H9 (cell line): ENCODE measurements at regions not wholly inside any gene's neighbourhood (a gene's known extent, or its start where the extent isn't known, plus 50 kb on each side); places are given as distances from the start of the nearest gene placed in this dataset.
"Not testable (repeated sequence)": the region's sequence is repeated elsewhere in the genome, so short reads cannot be mapped to it uniquely, and the experiment has no call there.

Source experiments
- DNase-seq: peaks from one replicate; pipeline ENCODE4 v3.0.0-alpha.2; 2017
- H2AFZ ChIP-seq: one replicate; pipeline ENCODE4 v1.6.1; 2013; ENCODE audit warnings: mild to moderate bottlenecking, low read length, control low read depth, moderate library complexity
- H2AK5ac ChIP-seq: 2 replicates; pipeline ENCODE4 v1.6.1; 2013; ENCODE audit warnings: low read length, control low read depth, mixed read lengths; ENCODE audit not compliant: insufficient read length
- H2BK120ac ChIP-seq: one replicate; pipeline ENCODE4 v1.6.1; 2013; ENCODE audit warnings: low read depth, mild to moderate bottlenecking, low read length, control low read depth, inconsistent platforms; ENCODE audit not compliant: poor library complexity, severe bottlenecking
- H2BK12ac ChIP-seq: 2 replicates; pipeline ENCODE4 v1.6.1; 2013; ENCODE audit warnings: low read length, control low read depth, mixed read lengths, low read depth; ENCODE audit not compliant: insufficient read length
- H2BK15ac ChIP-seq: 2 replicates; pipeline ENCODE4 v1.6.1; 2013; ENCODE audit warnings: low read depth, low read length, control low read depth
- H2BK20ac ChIP-seq: one replicate; pipeline ENCODE4 v1.6.1; 2013; ENCODE audit warnings: low read depth, mild to moderate bottlenecking, low read length, control low read depth, inconsistent platforms; ENCODE audit not compliant: poor library complexity, severe bottlenecking
- H2BK5ac ChIP-seq: 2 replicates; pipeline ENCODE4 v1.6.1; 2013; ENCODE audit warnings: low read length, control low read depth, mixed read lengths; ENCODE audit not compliant: insufficient read length
- H3K14ac ChIP-seq: 2 replicates; pipeline ENCODE4 v1.6.1; 2013; ENCODE audit warnings: low read length, control low read depth; ENCODE audit not compliant: insufficient read depth
- H3K18ac ChIP-seq: 2 replicates; pipeline ENCODE4 v1.6.1; 2013; ENCODE audit warnings: low read depth, mild to moderate bottlenecking, mixed read lengths, low read length, control low read depth; ENCODE audit not compliant: insufficient read length
- H3K23ac ChIP-seq: 2 replicates; pipeline ENCODE4 v1.6.1; 2013; ENCODE audit warnings: low read length, control low read depth, mixed read lengths, low read depth; ENCODE audit not compliant: insufficient read length
- H3K23me2 ChIP-seq: 2 replicates; pipeline ENCODE4 v1.6.1; 2013; ENCODE audit warnings: low read depth, mild to moderate bottlenecking, mixed read lengths, low read length, control low read depth; ENCODE audit not compliant: insufficient read length, poor library complexity, severe bottlenecking
- H3K27ac ChIP-seq: 2 replicates; pipeline ENCODE4 v1.5.1; 2013; ENCODE audit warnings: low read length, control low read depth, mixed read lengths, low read depth; ENCODE audit not compliant: insufficient read length
- H3K27me3 ChIP-seq: 2 replicates; pipeline ENCODE4 v1.6.1; 2013; ENCODE audit warnings: low read length, control low read depth, inconsistent platforms; ENCODE audit not compliant: insufficient read depth
- H3K4ac ChIP-seq: 2 replicates; pipeline ENCODE4 v1.6.1; 2013; ENCODE audit warnings: low read depth, mild to moderate bottlenecking, control low read depth, inconsistent platforms, low read length, moderate library complexity
- H3K4me1 ChIP-seq: 2 replicates; pipeline ENCODE4 v1.6.1; 2013; ENCODE audit warnings: low read length, control low read depth, inconsistent platforms; ENCODE audit not compliant: insufficient read depth
- H3K4me2 ChIP-seq: 2 replicates; pipeline ENCODE4 v1.6.1; 2013; ENCODE audit warnings: low read length, control low read depth, mixed read lengths; ENCODE audit not compliant: insufficient read length, insufficient read depth
- H3K56ac ChIP-seq: 2 replicates; pipeline ENCODE4 v1.6.1; 2013; ENCODE audit warnings: low read depth, mild to moderate bottlenecking, mixed read lengths, low read length, control low read depth; ENCODE audit not compliant: insufficient read length
- H3K79me1 ChIP-seq: 2 replicates; pipeline ENCODE4 v1.6.1; 2013; ENCODE audit warnings: low read depth, mild to moderate bottlenecking, moderate library complexity, low read length, control low read depth, inconsistent platforms; ENCODE audit not compliant: insufficient read depth, poor library complexity, severe bottlenecking
- H3K79me2 ChIP-seq: 2 replicates; pipeline ENCODE4 v1.6.1; 2013; ENCODE audit warnings: low read length, control low read depth, inconsistent platforms; ENCODE audit not compliant: insufficient read depth
- H3K9ac ChIP-seq: 2 replicates; pipeline ENCODE4 v1.6.1; 2013; ENCODE audit warnings: low read length, control low read depth, mixed read lengths; ENCODE audit not compliant: insufficient read length; ENCODE audit errors: extremely low read depth
- H3K9me3 ChIP-seq: one replicate; pipeline ENCODE4 v1.6.1; 2013; ENCODE audit warnings: low read depth, low read length, inconsistent platforms; ENCODE audit not compliant: control insufficient read depth
- H3T11ph ChIP-seq: one replicate; pipeline ENCODE4 v1.6.1; 2013; ENCODE audit warnings: mild to moderate bottlenecking, low read length, control low read depth, inconsistent platforms
- H4K20me1 ChIP-seq: one replicate; pipeline ENCODE4 v1.6.1; 2013; ENCODE audit not compliant: control insufficient read depth, insufficient read length, insufficient read depth
- H4K5ac ChIP-seq: 2 replicates; pipeline ENCODE4 v1.6.1; 2013; ENCODE audit warnings: low read depth, mild to moderate bottlenecking, mixed read lengths, low read length, control low read depth; ENCODE audit not compliant: insufficient read length
- H4K8ac ChIP-seq: replicated peaks from 2 replicates; pipeline ENCODE4 v1.6.1; 2013; ENCODE audit warnings: low read length, control low read depth, mixed read lengths, low read depth; ENCODE audit not compliant: insufficient read length
- H4K91ac ChIP-seq: 2 replicates; pipeline ENCODE4 v1.6.1; 2013; ENCODE audit warnings: low read depth, mild to moderate bottlenecking, moderate library complexity, mixed read lengths, low read length, control low read depth; ENCODE audit not compliant: insufficient read length
- H3K27ac Mint-ChIP-seq, 3 experiments: 2 replicates in 2 of 3; 3 replicates in 1 of 3; pipeline ENCODE4 v1.8.0; 2020 to 2021; ENCODE audit warnings: mixed read lengths in 3 of 3, mild to moderate bottlenecking in 1 of 3, moderate library complexity in 1 of 3
- H3K27me3 Mint-ChIP-seq: 2 replicates; pipeline ENCODE4 v1.8.0; 2021; ENCODE audit warnings: low read depth, mild to moderate bottlenecking, moderate library complexity, mixed read lengths
- H3K36me3 Mint-ChIP-seq, 3 experiments: 2 replicates in 2 of 3; 3 replicates in 1 of 3; pipeline ENCODE4 v1.8.0; 2020 to 2021; ENCODE audit warnings: low read depth in 3 of 3, mixed read lengths in 3 of 3; ENCODE audit not compliant: insufficient read depth in 1 of 3
- H3K4me1 Mint-ChIP-seq, 2 experiments: 2 replicates each; pipeline ENCODE4 v1.8.0; 2020; ENCODE audit warnings: mixed read lengths in 2 of 2
- H3K4me3 Mint-ChIP-seq, 2 experiments: 2 replicates in 1 of 2; 3 replicates in 1 of 2; pipeline ENCODE4 v1.8.0; 2020 to 2021; ENCODE audit warnings: mild to moderate bottlenecking in 2 of 2, mixed read lengths in 2 of 2, moderate library complexity in 1 of 2
- H3K9me3 Mint-ChIP-seq, 2 experiments: 2 replicates in 1 of 2; 3 replicates in 1 of 2; pipeline ENCODE4 v1.8.0; 2020; ENCODE audit warnings: mild to moderate bottlenecking in 2 of 2, mixed read lengths in 2 of 2, moderate library complexity in 1 of 2
- WGBS: extraction: QIAGEN DNeasy Blood & Tissue Kit; methylation state at CpG from one replicate; pipeline ENCODE4 v1.1.7; 2013; ENCODE audit warnings: missing lambda C conversion rate, low lambda C conversion rate, mixed read lengths; ENCODE audit not compliant: insufficient read length; ENCODE audit errors: extremely low coverage; 5-methylcytosine and 5-hydroxymethylcytosine counted together
- TF ChIP-seq, protein P1 (sequence below): fragments of 200-600 bp; sonication (generic); conservative IDR thresholded peaks from 3 replicates; pipeline ENCODE4 v1.8.0; 2021; ENCODE audit warnings: antibody characterized with exemption, mild to moderate bottlenecking

DNA sequence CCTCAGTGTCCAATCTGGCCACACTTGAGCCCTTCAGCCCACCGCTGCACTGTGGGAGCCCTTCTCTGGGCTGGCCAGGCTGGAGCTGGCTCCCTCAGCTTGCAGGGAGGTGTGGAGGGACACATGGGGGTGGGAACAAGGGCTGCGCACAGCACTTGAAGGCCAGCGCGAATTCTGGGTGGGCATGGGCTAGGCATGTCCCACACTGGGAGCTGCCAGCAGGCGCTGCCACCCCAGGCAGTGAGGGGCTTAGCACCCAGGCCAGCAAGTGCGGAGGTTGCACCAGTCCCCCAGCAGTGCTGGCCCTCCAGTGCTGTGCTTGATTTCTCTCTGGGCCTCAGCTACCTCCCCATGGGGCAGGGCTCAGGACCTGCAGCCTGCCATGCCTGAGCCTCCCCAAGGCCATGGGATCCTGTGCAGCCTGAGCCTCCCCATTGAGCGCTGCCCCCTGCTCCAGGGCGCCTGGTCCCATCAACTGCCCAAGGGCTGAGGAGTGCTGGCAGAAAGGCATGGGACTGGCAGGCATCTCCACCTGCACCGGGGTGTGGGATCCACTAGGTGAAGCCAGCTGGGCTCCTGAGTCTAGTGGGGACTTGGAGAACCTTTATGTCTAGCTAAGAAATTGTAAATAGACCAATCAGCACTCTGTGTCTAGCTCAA is 148.2 kb downstream of the EMB start:
- H3K27ac Mint-ChIP-seq, result no peak overlapping the region
- Histone ChIP-seq H3K9ac (no peak overlapping the region), H3K14ac (no peak overlapping the region), H3K56ac (no peak overlapping the region), H2BK120ac (no peak overlapping the region), H3K79me1 (no peaks in the 10 kb centered on the region), H3K23ac (no peak overlapping the region), H3K23me2 (no peaks in the 10 kb centered on the region), H3K79me2 (no peaks in the 10 kb centered on the region), H2BK15ac (no peak overlapping the region), H2BK5ac (no peak overlapping the region), H3K4me2 (no peak overlapping the region), H4K20me1 (no peaks in the 10 kb centered on the region), H4K8ac (no peak overlapping the region), H3K27ac (no peak overlapping the region), H2AK5ac (no peak overlapping the region), H4K5ac (no peak overlapping the region), H3K9me3 (peaks cover 45% of the 10 kb centered on the region), H3K18ac (no peak overlapping the region), H2AFZ (no peak overlapping the region), H3T11ph (no peak overlapping the region), H2BK12ac (no peak overlapping the region), H3K27me3 (no peaks in the 10 kb centered on the region), H4K91ac (no peak overlapping the region), H2BK20ac (no peak overlapping the region), H3K4me1 (no peaks in the 10 kb centered on the region), H3K4ac (no peak overlapping the region)
- no CpG with 5 or more reads among the region's 9 CpGs for WGBS
- H3K27me3 Mint-ChIP-seq, result no peaks in the 10 kb centered on the region
- TF ChIP-seq, protein P1, sequence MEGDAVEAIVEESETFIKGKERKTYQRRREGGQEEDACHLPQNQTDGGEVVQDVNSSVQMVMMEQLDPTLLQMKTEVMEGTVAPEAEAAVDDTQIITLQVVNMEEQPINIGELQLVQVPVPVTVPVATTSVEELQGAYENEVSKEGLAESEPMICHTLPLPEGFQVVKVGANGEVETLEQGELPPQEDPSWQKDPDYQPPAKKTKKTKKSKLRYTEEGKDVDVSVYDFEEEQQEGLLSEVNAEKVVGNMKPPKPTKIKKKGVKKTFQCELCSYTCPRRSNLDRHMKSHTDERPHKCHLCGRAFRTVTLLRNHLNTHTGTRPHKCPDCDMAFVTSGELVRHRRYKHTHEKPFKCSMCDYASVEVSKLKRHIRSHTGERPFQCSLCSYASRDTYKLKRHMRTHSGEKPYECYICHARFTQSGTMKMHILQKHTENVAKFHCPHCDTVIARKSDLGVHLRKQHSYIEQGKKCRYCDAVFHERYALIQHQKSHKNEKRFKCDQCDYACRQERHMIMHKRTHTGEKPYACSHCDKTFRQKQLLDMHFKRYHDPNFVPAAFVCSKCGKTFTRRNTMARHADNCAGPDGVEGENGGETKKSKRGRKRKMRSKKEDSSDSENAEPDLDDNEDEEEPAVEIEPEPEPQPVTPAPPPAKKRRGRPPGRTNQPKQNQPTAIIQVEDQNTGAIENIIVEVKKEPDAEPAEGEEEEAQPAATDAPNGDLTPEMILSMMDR, result no peak
- DNase-seq, result no peak
- H3K9me3 Mint-ChIP-seq, result peaks cover 77 to 81% of the 10 kb centered on the region in 2 experiments
- no peaks in the 10 kb centered on the region for H3K4me1 Mint-ChIP-seq
- H3K4me3 Mint-ChIP-seq, result no peak overlapping the region
- peaks cover 0 to 14% (median 1%) of the 10 kb centered on the region in 3 experiments; a peak in 4 of 7 replicates for H3K36me3 Mint-ChIP-seq

DNA sequence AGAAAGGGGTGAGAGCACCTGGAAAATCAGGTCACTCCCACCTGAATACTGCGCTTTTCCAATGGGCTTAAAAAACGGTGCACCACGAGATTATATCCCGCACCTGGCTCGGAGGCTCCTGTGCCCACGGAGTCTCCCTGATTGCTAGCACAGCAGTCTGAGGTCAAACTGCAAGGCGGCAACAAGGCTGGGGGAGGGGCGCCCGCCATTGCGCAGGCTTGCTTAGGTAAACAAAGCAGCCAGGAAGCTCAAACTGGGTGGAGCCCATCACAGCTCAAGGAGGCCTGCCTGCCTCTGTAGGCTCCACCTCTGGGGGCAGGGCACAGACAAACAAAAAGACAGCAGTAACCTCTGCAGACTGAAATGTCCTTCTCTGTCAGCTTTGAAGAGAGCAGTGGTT is 160.6 kb downstream of the EMB start:
- H4K8ac ChIP-seq, H3K27ac Mint-ChIP-seq, H2BK20ac ChIP-seq, H2BK5ac ChIP-seq, DNase-seq, H3K4me1 Mint-ChIP-seq, H3K18ac ChIP-seq, H2BK12ac ChIP-seq, H2AK5ac ChIP-seq, H3T11ph ChIP-seq, H3K27me3 Mint-ChIP-seq, H4K91ac ChIP-seq, H3K4me2 ChIP-seq, H3K56ac ChIP-seq, H3K79me1 ChIP-seq, H3K27me3 ChIP-seq, H3K4me3 Mint-ChIP-seq, H2BK15ac ChIP-seq, H4K20me1 ChIP-seq, H3K14ac ChIP-seq, H2AFZ ChIP-seq, H3K4me1 ChIP-seq, H3K27ac ChIP-seq, H3K79me2 ChIP-seq, H3K9ac ChIP-seq, H2BK120ac ChIP-seq, H3K23me2 ChIP-seq, H3K4ac ChIP-seq, H3K23ac ChIP-seq, H4K5ac ChIP-seq: not testable (repeated sequence)
- WGBS, result no CpG with 5 or more reads among the region's 10 CpGs
- Mint-ChIP-seq H3K9me3 (peaks cover 70 to 73% of the 10 kb centered on the region in 2 experiments), H3K36me3 (peaks cover 5 to 27% (median 8%) of the 10 kb centered on the region in 3 experiments; a peak in 6 of 7 replicates)
- H3K9me3 ChIP-seq, result peaks cover 33% of the 10 kb centered on the region
